HepG2 (cell line): ENCODE measurements at regions not wholly inside any gene's neighbourhood (a gene's known extent, or its start where the extent isn't known, plus 50 kb on each side); places are given as distances from the start of the nearest gene placed in this dataset.

Experiments
- EZH2 ChIP-seq: conservative IDR thresholded peaks from 2 replicates; pipeline ENCODE4 v1.6.1; 2012; ENCODE audit warnings: mild to moderate bottlenecking, low read depth, low read length, moderate library complexity
- FIP1L1 ChIP-seq: fragments of 200-400 bp; formaldehyde crosslinking; IDR thresholded peaks from 2 replicates; pipeline ENCODE4 v1.6.1; 2018; ENCODE audit warnings: low read depth, mild to moderate bottlenecking, low read length, moderate library complexity, borderline replicate concordance; ENCODE audit not compliant: insufficient read depth
- HIVEP1 ChIP-seq: sonication (generic); formaldehyde crosslinking; IDR thresholded peaks from 2 replicates; pipeline ENCODE4 v1.4.0; 2020; ENCODE audit warnings: mild to moderate bottlenecking, missing genetic modification reagents
- JUNB ChIP-seq: sonication (generic); formaldehyde crosslinking; IDR thresholded peaks from 2 replicates; pipeline ENCODE4 v1.8.0; 2022; ENCODE audit warnings: missing genetic modification reagents, mild to moderate bottlenecking, borderline replicate concordance
- SAP130 ChIP-seq: IDR thresholded peaks from 2 replicates; pipeline ENCODE4 v1.6.1; 2016; ENCODE audit warnings: low read depth
- SIX4 ChIP-seq: sonication (generic); formaldehyde crosslinking; IDR thresholded peaks from 2 replicates; pipeline ENCODE4 v1.4.0; 2020; ENCODE audit warnings: missing genetic modification reagents
- ZNF121 ChIP-seq: sonication (generic); formaldehyde crosslinking; IDR thresholded peaks from 2 replicates; pipeline ENCODE4 v1.5.0; 2020; ENCODE audit warnings: mild to moderate bottlenecking, missing genetic modification reagents
- TF ChIP-seq, protein P1 (sequence below): sonication (generic); formaldehyde crosslinking; IDR thresholded peaks from 2 replicates; pipeline ENCODE4 v1.4.0; 2020; ENCODE audit warnings: missing genetic modification reagents, borderline replicate concordance
- TF ChIP-seq, protein P2 (sequence below): sonication (generic); formaldehyde crosslinking; IDR thresholded peaks from 2 replicates; pipeline ENCODE4 v1.9.0; 2021; ENCODE audit warnings: missing genetic modification reagents, borderline replicate concordance

- no peak for TF ChIP-seq EZH2
- TF ChIP-seq JUNB: no peak
- no peak for TF ChIP-seq ZNF121 (CRISPR knock-in tag)
- TF ChIP-seq FIP1L1: no peak
- TF ChIP-seq HIVEP1 (CRISPR knock-in tag): no peak
- TF ChIP-seq, protein P1, sequence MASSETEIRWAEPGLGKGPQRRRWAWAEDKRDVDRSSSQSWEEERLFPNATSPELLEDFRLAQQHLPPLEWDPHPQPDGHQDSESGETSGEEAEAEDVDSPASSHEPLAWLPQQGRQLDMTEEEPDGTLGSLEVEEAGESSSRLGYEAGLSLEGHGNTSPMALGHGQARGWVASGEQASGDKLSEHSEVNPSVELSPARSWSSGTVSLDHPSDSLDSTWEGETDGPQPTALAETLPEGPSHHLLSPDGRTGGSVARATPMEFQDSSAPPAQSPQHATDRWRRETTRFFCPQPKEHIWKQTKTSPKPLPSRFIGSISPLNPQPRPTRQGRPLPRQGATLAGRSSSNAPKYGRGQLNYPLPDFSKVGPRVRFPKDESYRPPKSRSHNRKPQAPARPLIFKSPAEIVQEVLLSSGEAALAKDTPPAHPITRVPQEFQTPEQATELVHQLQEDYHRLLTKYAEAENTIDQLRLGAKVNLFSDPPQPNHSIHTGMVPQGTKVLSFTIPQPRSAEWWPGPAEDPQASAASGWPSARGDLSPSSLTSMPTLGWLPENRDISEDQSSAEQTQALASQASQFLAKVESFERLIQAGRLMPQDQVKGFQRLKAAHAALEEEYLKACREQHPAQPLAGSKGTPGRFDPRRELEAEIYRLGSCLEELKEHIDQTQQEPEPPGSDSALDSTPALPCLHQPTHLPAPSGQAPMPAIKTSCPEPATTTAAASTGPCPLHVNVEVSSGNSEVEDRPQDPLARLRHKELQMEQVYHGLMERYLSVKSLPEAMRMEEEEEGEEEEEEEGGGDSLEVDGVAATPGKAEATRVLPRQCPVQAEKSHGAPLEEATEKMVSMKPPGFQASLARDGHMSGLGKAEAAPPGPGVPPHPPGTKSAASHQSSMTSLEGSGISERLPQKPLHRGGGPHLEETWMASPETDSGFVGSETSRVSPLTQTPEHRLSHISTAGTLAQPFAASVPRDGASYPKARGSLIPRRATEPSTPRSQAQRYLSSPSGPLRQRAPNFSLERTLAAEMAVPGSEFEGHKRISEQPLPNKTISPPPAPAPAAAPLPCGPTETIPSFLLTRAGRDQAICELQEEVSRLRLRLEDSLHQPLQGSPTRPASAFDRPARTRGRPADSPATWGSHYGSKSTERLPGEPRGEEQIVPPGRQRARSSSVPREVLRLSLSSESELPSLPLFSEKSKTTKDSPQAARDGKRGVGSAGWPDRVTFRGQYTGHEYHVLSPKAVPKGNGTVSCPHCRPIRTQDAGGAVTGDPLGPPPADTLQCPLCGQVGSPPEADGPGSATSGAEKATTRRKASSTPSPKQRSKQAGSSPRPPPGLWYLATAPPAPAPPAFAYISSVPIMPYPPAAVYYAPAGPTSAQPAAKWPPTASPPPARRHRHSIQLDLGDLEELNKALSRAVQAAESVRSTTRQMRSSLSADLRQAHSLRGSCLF (CRISPR knock-in tag): no peak
- TF ChIP-seq, protein P2, sequence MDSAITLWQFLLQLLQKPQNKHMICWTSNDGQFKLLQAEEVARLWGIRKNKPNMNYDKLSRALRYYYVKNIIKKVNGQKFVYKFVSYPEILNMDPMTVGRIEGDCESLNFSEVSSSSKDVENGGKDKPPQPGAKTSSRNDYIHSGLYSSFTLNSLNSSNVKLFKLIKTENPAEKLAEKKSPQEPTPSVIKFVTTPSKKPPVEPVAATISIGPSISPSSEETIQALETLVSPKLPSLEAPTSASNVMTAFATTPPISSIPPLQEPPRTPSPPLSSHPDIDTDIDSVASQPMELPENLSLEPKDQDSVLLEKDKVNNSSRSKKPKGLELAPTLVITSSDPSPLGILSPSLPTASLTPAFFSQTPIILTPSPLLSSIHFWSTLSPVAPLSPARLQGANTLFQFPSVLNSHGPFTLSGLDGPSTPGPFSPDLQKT (CRISPR knock-in tag): no peak
- TF ChIP-seq SAP130 (CRISPR knock-in tag): no peak
- TF ChIP-seq SIX4 (CRISPR knock-in tag): no peak
Observed at GRCh38 chr10:62540389-62540788, 166.2 kb downstream of the ZNF365 start.
